ELF-1 (cell line): ENCODE measurements at regions not wholly inside any gene's neighbourhood (a gene's known extent, or its start where the extent isn't known, plus 50 kb on each side); places are given as distances from the start of the nearest gene placed in this dataset.
"Not testable (repeated sequence)": the region's sequence is repeated elsewhere in the genome, so short reads cannot be mapped to it uniquely, and the experiment has no call there.

ENCODE experiments used
- DNase-seq: peaks from one replicate; pipeline ENCODE4 v3.0.0-alpha.2; 2016; ENCODE audit warnings: low read depth, low spot score

- not testable (repeated sequence) for DNase-seq
Measured at GRCh38 chr15:98088307-98088945, 127.9 kb downstream of the ARRDC4 start.

- not testable (repeated sequence) for DNase-seq
Measured at GRCh38 chr15:98089352-98089751, 128.8 kb downstream of the ARRDC4 start.

- DNase-seq: not testable (repeated sequence)
Measured at GRCh38 chr15:98097986-98098385, 137.5 kb downstream of the ARRDC4 start.

GRCh38 chr15:98100606-98101005, 140.1 kb downstream of the ARRDC4 start:
- not testable (repeated sequence) for DNase-seq

- DNase-seq: no peak
Measured at GRCh38 chr15:98103570-98103969, 143.1 kb downstream of the ARRDC4 start.

GRCh38 chr15:98104386-98105151, 144.1 kb downstream of the ARRDC4 start:
- DNase-seq: not testable (repeated sequence)

GRCh38 chr15:98106615-98107194, 146.2 kb downstream of the ARRDC4 start:
- not testable (repeated sequence) for DNase-seq

GRCh38 chr15:98111806-98112205, 151.3 kb downstream of the ARRDC4 start:
- DNase-seq: no peak

GRCh38 chr15:98113327-98113726, 152.8 kb downstream of the ARRDC4 start:
- DNase-seq: no peak

- peak; percentile 19 for DNase-seq
Measured at GRCh38 chr15:98120561-98120960, 160.1 kb downstream of the ARRDC4 start.

GRCh38 chr15:98121536-98121935, 161.0 kb downstream of the ARRDC4 start:
- DNase-seq: no peak

- peak; percentile 45 for DNase-seq
Measured at GRCh38 chr15:98121957-98122356, 161.5 kb downstream of the ARRDC4 start.

GRCh38 chr15:98123297-98123696, 162.8 kb downstream of the ARRDC4 start:
- no peak for DNase-seq

- no peak for DNase-seq
Measured at GRCh38 chr15:98123834-98124233, 163.3 kb downstream of the ARRDC4 start.

GRCh38 chr15:98124581-98124980, 164.1 kb downstream of the ARRDC4 start:
- no peak for DNase-seq

GRCh38 chr15:98126326-98127085, 166.0 kb downstream of the ARRDC4 start:
- DNase-seq: no peak

GRCh38 chr15:98127586-98127985, 167.1 kb downstream of the ARRDC4 start:
- peak; percentile 15 for DNase-seq

- no peak for DNase-seq
Measured at GRCh38 chr15:98131924-98132323, 171.4 kb downstream of the ARRDC4 start.

GRCh38 chr15:98134905-98135304, 174.4 kb downstream of the ARRDC4 start:
- DNase-seq: no peak

GRCh38 chr15:98138910-98139309, 178.4 kb downstream of the ARRDC4 start:
- DNase-seq: no peak

GRCh38 chr15:98139337-98139736, 178.8 kb downstream of the ARRDC4 start:
- DNase-seq: no peak

GRCh38 chr15:98142572-98142971, 182.1 kb downstream of the ARRDC4 start:
- peak; percentile 27 for DNase-seq
